Mucosa of descending colon (tissue), 3 donors: ENCODE measurements at regions not wholly inside any gene's neighbourhood (a gene's known extent, or its start where the extent isn't known, plus 50 kb on each side); places are given as distances from the start of the nearest gene placed in this dataset.
"Not testable (repeated sequence)": the region's sequence is repeated elsewhere in the genome, so short reads cannot be mapped to it uniquely, and the experiment has no call there.

Source experiments
- ATAC-seq: fragments of 200-7000 bp; cut with Tn5 transposase; one replicate; pipeline ENCODE4 v1.9.1; 2020; ENCODE audit warnings: mild to moderate bottlenecking, moderate library complexity
- DNase-seq, 3 donors: peaks; one replicate each; pipeline ENCODE4 v3.0.0-alpha.2; 2020
- H3K36me3 ChIP-seq: fragments of 200-600 bp; one replicate; pipeline ENCODE4 v1.8.0; 2021; ENCODE audit warnings: low read depth, mild to moderate bottlenecking
- H3K4me1 ChIP-seq: fragments of 200-600 bp; one replicate; pipeline ENCODE4 v1.8.0; 2021; ENCODE audit warnings: low read depth, mild to moderate bottlenecking
- H3K4me3 ChIP-seq: fragments of 200-600 bp; one replicate; pipeline ENCODE4 v1.8.0; 2021; ENCODE audit warnings: mild to moderate bottlenecking
- H3K9me3 ChIP-seq: fragments of 200-600 bp; one replicate; pipeline ENCODE4 v1.8.0; 2021; ENCODE audit warnings: mild to moderate bottlenecking
- CTCF ChIP-seq: fragments of 200-600 bp; IDR thresholded peaks from one replicate; pipeline ENCODE4 v1.8.0; 2022; ENCODE audit warnings: antibody characterized with exemption, mild to moderate bottlenecking
- intact Hi-C, 2 donors: fragments of 100-400 bp; cut with DNase I in 1 of 2; cut with micrococcal nuclease in 1 of 2; formaldehyde crosslinking; loops; one replicate each; pipeline versions ENCODE4 v1.11.0 to v1.11.1; 2022; cut with DNase I, micrococcal nuclease
- donor health status: DM: no; HTN: no; CAD: no; lungs with moderate emphysema.
- donor health status: DM: no; HTN: no; CAD: no.
- donor health status: DM: no; HTN: yes; CAD: no.

- DNase-seq (no peak), ATAC-seq (no peak)
- no peak for TF ChIP-seq CTCF
- intact Hi-C loops, result no loop called here
- Histone ChIP-seq H3K36me3 (no peaks in the 10 kb centered on the region), H3K4me1 (no peaks in the 10 kb centered on the region), H3K9me3 (no peaks in the 10 kb centered on the region), H3K4me3 (no peak overlapping the region)
These were observed 116.1 kb upstream of the ACBD5 start for GRCh38 chr10:27356738-27357137.

GRCh38 chr10:27355918-27356573 is 115.4 kb upstream of the ACBD5 start:
- TF ChIP-seq CTCF, result no peak
- no peaks in the 10 kb centered on the region for H3K9me3 ChIP-seq
- no peaks in the 10 kb centered on the region for H3K36me3 ChIP-seq
- DNase-seq (no peak), ATAC-seq (no peak)
- intact Hi-C loops, result no loop called here
- no peaks in the 10 kb centered on the region for H3K4me1 ChIP-seq
- H3K4me3 ChIP-seq, result no peak overlapping the region

GRCh38 chr10:27354643-27355270 is 114.2 kb upstream of the ACBD5 start:
- intact Hi-C loops, H3K9me3 ChIP-seq, H3K36me3 ChIP-seq, H3K4me1 ChIP-seq, H3K4me3 ChIP-seq: not testable (repeated sequence)
- DNase-seq, result peak in 2 of 3 donors; percentile 26 to 28
- peak; percentile 86 for ATAC-seq

GRCh38 chr10:27354100-27354499 is 113.5 kb upstream of the ACBD5 start:
- ATAC-seq, H3K9me3 ChIP-seq, H3K4me3 ChIP-seq, DNase-seq, intact Hi-C loops, H3K36me3 ChIP-seq, H3K4me1 ChIP-seq: not testable (repeated sequence)

- Histone ChIP-seq H3K9me3 (no peaks in the 10 kb centered on the region), H3K4me3 (no peak overlapping the region), H3K4me1 (no peaks in the 10 kb centered on the region), H3K36me3 (no peaks in the 10 kb centered on the region)
- no peak for ATAC-seq
- no peak for DNase-seq
- intact Hi-C loops, result no loop called here
- no peak for TF ChIP-seq CTCF
These were observed 109.4 kb upstream of the ACBD5 start for GRCh38 chr10:27349987-27350386.

GRCh38 chr10:27347827-27348207 is 107.2 kb upstream of the ACBD5 start:
- H3K9me3 ChIP-seq, DNase-seq, ATAC-seq, intact Hi-C loops, H3K4me1 ChIP-seq, H3K36me3 ChIP-seq, H3K4me3 ChIP-seq: not testable (repeated sequence)

GRCh38 chr10:27345455-27345920 is 104.9 kb upstream of the ACBD5 start:
- no peaks in the 10 kb centered on the region for H3K36me3 ChIP-seq
- no peaks in the 10 kb centered on the region for H3K9me3 ChIP-seq
- H3K4me3 ChIP-seq, result no peak overlapping the region
- intact Hi-C loops, result no loop called here
- no peak for ATAC-seq
- no peaks in the 10 kb centered on the region for H3K4me1 ChIP-seq
- no peak for TF ChIP-seq CTCF
- DNase-seq, result no peak
